ENCODE measurements at regions not wholly inside any gene's neighbourhood (a gene's known extent, or its start where the extent isn't known, plus 50 kb on each side); places are given as distances from the start of the nearest gene placed in this dataset.

GRCh38 chr18:30929718-30930117 lies 112.8 kb downstream of the DSC3 start:
- DNase-seq (no peak), ATAC-seq (ENCODE audit: poor library complexity) (no peak)
- intact Hi-C loops (cut with DNase I) = no loop called here

DNA sequence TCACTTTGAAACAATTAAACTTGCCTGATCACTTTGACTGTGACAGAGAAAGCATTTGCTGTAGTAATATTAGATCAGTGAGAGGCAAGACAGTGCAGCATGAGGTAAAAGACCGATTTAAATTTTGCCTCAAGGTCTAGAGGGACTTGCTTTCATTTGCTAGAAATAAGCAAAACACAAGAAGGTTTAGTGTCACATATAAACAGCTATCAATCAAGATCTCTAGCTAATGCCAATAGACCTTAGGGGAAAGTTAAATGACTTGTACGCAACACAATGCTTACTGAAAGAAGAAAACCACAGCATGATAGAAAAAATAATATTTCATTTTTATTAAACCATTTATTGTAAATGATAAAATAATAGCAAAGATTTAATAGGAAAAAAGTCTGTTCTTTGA lies 113.5 kb downstream of the DSC3 start:
- no peak for ATAC-seq (ENCODE audit: poor library complexity)
- no peak for DNase-seq
- intact Hi-C loops (cut with DNase I) = no loop called here

GRCh38 chr18:30927517-30928075 lies 114.9 kb downstream of the DSC3 start:
- no peak for DNase-seq
- ATAC-seq (ENCODE audit: poor library complexity) = no peak
- intact Hi-C loops (cut with DNase I) = no loop called here

DNA sequence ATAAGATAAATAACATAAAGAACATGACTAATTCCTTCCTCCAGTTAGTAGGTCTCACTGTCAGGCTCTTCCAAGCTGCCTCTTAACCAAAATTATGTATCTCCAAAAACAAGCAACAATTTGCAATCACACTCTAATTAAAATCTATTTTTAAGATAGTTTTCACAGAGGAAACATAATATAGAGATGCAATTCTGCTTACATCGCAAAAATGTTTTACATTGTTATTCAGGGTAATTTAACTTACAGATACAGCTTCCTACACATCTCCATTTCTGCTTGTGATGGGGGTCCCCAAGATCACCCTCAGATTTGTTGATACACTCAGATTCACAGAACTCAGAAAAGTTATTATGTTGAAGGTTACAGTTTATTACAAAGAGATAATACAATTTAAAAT lies 115.5 kb downstream of the DSC3 start:
- ATAC-seq (ENCODE audit: poor library complexity) = no peak
- intact Hi-C loops (cut with DNase I) = no loop called here
- DNase-seq = no peak

DNA sequence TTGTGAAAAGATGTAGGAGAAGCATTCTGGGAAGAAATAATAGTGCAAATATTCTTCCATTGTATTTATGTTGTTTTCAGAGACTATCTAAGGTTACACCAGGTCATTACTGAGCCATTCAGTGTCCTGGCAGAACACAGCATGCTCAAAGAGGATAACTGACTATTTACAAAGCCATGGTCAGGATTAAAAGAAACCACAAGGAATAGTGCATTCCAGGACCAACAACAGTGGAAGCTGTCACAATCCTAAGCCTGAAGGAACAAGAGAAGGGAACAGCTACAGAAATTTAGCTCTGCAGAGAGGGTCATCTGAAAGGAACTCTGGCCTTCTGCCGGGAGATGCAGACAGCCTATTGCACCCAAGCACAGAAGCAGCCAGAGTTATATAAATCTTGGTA lies 116.7 kb downstream of the DSC3 start:
- intact Hi-C loops (cut with DNase I) = no loop called here
- DNase-seq (no peak), ATAC-seq (ENCODE audit: poor library complexity) (no peak)

GRCh38 chr18:30920757-30921156 lies 121.8 kb downstream of the DSC3 start:
- intact Hi-C loops (cut with DNase I) = no loop called here
- DNase-seq (no peak), ATAC-seq (ENCODE audit: poor library complexity) (no peak)

GRCh38 chr18:30920351-30920750 lies 122.2 kb downstream of the DSC3 start:
- no peak for ATAC-seq (ENCODE audit: poor library complexity)
- DNase-seq = no peak
- intact Hi-C loops (cut with DNase I) = no loop called here

GRCh38 chr18:30917651-30918050 lies 124.9 kb downstream of the DSC3 start:
- intact Hi-C loops (cut with DNase I) = no loop called here
- DNase-seq = no peak
- ATAC-seq (ENCODE audit: poor library complexity) = no peak

DNA sequence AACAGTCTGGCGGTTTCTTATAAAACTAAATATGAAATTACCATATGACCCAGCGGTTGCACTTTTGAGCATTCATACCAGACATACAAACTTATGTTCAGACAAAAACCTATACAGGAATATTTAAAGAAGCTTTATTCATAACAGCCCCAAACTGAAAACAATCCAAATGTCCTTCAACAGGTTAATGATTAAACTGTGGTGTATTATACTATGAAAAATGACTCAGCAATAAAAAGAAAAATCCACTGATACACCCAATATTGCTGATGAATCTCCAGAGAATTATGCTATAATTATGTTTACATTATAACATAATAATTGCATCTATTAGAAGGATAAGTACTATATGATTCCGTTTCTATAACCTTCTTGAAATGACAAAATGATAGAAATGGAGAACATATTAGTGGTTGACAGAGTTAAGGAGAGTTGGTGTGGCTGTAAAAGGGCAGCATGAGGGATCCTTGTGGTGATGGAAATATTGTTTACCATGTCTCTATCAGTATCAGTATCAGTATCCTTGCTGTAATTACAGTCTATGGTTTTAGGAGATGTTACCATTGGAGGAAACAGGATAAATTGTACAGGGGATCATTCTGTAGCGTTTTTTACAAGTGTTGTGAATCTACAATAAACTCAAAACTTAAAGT lies 127.1 kb downstream of the DSC3 start:
- ATAC-seq (ENCODE audit: poor library complexity) (no peak), DNase-seq (no peak)
- intact Hi-C loops (cut with DNase I) = no loop called here

GRCh38 chr18:30908381-30908780 lies 134.2 kb downstream of the DSC3 start:
- intact Hi-C loops (cut with DNase I) = no loop called here
- ATAC-seq (ENCODE audit: poor library complexity) (no peak), DNase-seq (no peak)

DNA sequence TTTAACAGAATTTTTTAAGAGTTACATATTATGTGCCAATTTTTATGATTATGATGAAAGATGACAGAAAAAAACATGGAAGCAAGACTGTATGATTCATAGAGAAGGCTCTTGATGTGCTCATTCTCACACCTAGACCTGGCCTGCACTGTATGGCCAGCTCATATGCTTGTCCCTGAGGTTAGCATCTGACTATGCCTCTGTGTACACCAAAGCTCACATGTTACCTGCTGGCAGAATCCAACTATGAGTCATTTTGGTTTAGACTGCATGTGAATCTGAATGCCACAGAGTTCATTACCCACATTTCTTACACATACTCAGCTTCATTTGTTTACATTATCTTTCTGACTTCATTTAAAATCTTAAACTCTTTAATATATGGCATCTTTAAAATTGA lies 139.0 kb downstream of the DSC3 start:
- ATAC-seq (ENCODE audit: poor library complexity) = no peak
- intact Hi-C loops (cut with DNase I) = no loop called here
- DNase-seq = no peak

DNA sequence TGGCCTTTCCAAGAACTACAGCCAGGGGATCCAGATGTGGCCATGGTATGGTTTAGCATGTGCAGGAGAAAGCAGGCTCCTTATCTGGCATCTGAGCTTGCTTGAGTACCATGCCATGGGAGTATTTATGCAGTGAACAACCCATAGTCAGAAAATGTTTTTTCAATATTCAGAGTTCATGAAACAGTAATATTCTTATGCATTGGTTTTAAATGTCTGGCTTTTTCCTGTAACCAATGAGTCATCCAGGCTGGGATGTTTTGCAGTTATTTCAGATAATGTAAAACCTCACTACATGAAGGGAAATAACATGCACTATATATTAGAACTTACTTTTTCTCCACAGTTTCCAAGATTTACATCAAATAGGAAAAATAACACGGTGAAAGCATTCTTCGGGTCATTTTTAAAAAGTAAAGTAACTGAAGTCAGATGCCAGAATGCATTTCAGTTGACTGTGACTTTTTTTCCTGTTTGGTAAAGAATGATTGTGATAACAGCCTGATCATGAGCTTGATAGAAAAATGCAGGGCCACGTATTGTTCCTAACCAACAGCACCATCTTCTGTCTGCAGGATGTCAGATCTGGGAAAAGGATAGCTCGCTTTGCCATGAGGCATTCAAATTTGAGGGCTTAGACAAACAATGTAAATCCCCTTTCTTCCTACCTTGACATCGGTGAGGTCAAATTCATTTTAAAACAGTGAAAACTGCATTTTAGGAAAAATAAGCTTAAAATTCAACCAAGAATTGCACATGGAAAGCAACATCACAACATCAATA lies 152.8 kb downstream of the DSC3 start:
- no peak for ATAC-seq (ENCODE audit: poor library complexity)
- no peak for DNase-seq
- intact Hi-C loops (cut with DNase I) = no loop called here

GRCh38 chr18:30888344-30888743 lies 154.2 kb downstream of the DSC3 start:
- intact Hi-C loops (cut with DNase I) = no loop called here
- DNase-seq (no peak), ATAC-seq (ENCODE audit: poor library complexity) (no peak)

DNA sequence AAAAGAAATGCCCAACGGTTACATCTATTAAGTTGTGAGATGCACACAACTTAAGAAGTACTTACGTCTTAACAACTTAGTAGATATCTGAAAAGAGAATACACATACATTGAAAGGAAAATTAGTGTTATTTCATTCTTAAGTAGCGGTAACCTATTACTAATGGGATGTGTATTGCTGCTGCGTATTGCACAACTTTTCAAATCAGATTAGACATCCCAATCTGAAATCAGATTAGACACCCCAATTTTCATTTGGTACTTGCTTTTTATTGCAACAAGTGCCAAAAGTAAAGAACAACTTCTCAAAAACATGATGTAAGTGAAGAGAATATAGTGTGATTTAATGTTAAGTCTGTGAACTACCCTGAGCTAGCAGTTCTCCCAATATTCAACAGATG lies 155.5 kb downstream of the DSC3 start:
- no peak for ATAC-seq (ENCODE audit: poor library complexity)
- DNase-seq = no peak
- intact Hi-C loops (cut with DNase I) = no loop called here

- DNase-seq (no peak), ATAC-seq (ENCODE audit: poor library complexity) (peak; percentile 71)
- intact Hi-C loops (cut with DNase I) = no loop called here
Observed at GRCh38 chr18:30870466-30870865, 172.1 kb downstream of the DSC3 start.

- ATAC-seq (ENCODE audit: poor library complexity) = peak; percentile 75
- intact Hi-C loops (cut with DNase I) = no loop called here
- no peak for DNase-seq
Observed at GRCh38 chr18:30862900-30863299, 179.6 kb downstream of the DSC3 start.

- intact Hi-C loops (cut with DNase I) = no loop called here
- DNase-seq = no peak
Observed at GRCh38 chr18:30860741-30861140, 181.8 kb downstream of the DSC3 start.

GRCh38 chr18:30859036-30859435 lies 183.5 kb downstream of the DSC3 start:
- intact Hi-C loops (cut with DNase I) = no loop called here
- ATAC-seq (ENCODE audit: poor library complexity) = no peak

More at GRCh38 chr18:30860741-30861140, 181.8 kb downstream of the DSC3 start:
- ATAC-seq (ENCODE audit: poor library complexity) = no peak

GRCh38 chr18:30858560-30858959 lies 184.0 kb downstream of the DSC3 start:
- ATAC-seq (ENCODE audit: poor library complexity) (no peak), DNase-seq (no peak)
- intact Hi-C loops (cut with DNase I) = no loop called here

More at GRCh38 chr18:30859036-30859435, 183.5 kb downstream of the DSC3 start:
- no peak for DNase-seq

- intact Hi-C loops (cut with DNase I) = no loop called here
- ATAC-seq (ENCODE audit: poor library complexity) = no peak
Observed at GRCh38 chr18:30855762-30856161, 186.8 kb downstream of the DSC3 start.

More at GRCh38 chr18:30855762-30856161, 186.8 kb downstream of the DSC3 start:
- no peak for DNase-seq

All from Right ventricle myocardium superior (tissue), 1 donor.